ENCODE measurements at regions not wholly inside any gene's neighbourhood (a gene's known extent, or its start where the extent isn't known, plus 50 kb on each side); places are given as distances from the start of the nearest gene placed in this dataset.

DNA sequence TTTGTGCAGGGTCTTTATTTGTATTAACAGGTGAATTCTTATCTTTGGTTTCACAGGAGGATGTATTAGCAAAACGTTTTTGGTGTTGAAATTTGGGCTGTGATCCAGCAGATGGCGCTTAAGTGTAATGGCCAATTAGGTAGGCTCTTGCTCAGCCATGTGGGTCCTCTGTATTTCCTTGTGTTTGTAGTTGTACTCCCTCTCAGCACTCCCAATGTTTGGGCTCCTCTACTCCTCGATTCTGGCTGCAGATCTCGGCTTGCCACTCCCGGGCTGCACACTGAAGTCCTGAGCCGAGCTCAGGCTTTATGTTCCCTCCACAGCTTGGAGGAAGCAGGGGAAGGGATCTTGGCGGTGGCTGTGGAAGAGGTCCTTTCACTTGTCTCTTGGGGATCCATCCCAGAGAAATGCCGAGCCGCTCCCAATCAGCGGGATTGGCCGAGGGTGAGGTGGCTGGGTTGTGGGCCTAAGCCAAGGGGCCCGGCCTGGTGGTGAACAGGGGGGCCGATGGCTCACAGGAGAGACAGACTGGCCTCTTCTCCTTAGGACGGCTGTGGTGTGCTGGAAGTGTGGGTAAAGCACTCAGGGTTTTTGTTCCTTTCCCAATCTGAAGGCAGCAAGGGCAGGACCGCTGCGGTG is 133.7 kb downstream of the AEBP2 start:
- H3K27ac Mint-ChIP-seq (ENCODE audit: unreplicated experiment) = peak overlapping the region; percentile 68

GRCh38 chr12:19573866-19574265 is 134.6 kb downstream of the AEBP2 start:
- TF ChIP-seq, protein P1, sequence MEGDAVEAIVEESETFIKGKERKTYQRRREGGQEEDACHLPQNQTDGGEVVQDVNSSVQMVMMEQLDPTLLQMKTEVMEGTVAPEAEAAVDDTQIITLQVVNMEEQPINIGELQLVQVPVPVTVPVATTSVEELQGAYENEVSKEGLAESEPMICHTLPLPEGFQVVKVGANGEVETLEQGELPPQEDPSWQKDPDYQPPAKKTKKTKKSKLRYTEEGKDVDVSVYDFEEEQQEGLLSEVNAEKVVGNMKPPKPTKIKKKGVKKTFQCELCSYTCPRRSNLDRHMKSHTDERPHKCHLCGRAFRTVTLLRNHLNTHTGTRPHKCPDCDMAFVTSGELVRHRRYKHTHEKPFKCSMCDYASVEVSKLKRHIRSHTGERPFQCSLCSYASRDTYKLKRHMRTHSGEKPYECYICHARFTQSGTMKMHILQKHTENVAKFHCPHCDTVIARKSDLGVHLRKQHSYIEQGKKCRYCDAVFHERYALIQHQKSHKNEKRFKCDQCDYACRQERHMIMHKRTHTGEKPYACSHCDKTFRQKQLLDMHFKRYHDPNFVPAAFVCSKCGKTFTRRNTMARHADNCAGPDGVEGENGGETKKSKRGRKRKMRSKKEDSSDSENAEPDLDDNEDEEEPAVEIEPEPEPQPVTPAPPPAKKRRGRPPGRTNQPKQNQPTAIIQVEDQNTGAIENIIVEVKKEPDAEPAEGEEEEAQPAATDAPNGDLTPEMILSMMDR (IDR thresholded peaks at IDR 0.05) = no peak
- Mint-ChIP-seq H3K4me1 (ENCODE audit: low read depth) (peaks cover 49% of the 10 kb centered on the region), H3K9me3 (ENCODE audit: low read depth) (peaks cover 4% of the 10 kb centered on the region), H3K36me3 (ENCODE audit: low read depth) (peaks cover 7% of the 10 kb centered on the region), H3K4me3 (ENCODE audit: unreplicated experiment) (no peak overlapping the region), H3K27ac (ENCODE audit: unreplicated experiment) (no peak overlapping the region), H3K27me3 (ENCODE audit: low read depth) (no peaks in the 10 kb centered on the region)
- DNase-seq (ENCODE audit: low spot score) = no peak

More for the DNA sequence above, 133.7 kb downstream of the AEBP2 start:
- Mint-ChIP-seq H3K4me1 (ENCODE audit: low read depth) (peaks cover 49% of the 10 kb centered on the region), H3K4me3 (ENCODE audit: unreplicated experiment) (no peak overlapping the region), H3K9me3 (ENCODE audit: low read depth) (peaks cover 7% of the 10 kb centered on the region), H3K36me3 (ENCODE audit: low read depth) (peaks cover 7% of the 10 kb centered on the region), H3K27me3 (ENCODE audit: low read depth) (no peaks in the 10 kb centered on the region)
- no peak for DNase-seq (ENCODE audit: low spot score)
- TF ChIP-seq, protein P1 (IDR thresholded peaks at IDR 0.05) = peak; percentile 80

DNA sequence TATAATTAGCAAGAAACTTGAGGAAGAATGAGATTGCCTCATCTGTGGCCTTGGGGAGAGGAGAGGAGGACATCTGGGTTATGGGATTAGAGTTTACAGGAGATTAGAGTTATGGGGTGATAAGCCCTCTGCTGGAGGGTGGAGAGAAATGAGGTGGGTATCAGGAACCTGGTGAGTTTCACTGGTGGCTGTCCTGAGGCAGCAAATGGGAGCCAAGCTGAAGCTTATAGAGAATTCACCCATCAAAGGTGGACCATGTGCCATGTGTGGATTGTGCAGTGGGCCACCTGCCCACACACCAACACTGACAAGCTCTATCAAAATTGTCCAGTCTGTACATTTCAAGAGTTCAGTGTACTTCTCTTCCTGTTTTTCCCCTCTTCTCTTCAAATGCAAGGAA is 135.3 kb downstream of the AEBP2 start:
- H3K4me1 Mint-ChIP-seq (ENCODE audit: low read depth) = peaks cover 53% of the 10 kb centered on the region
- TF ChIP-seq, protein P1 (IDR thresholded peaks at IDR 0.05) = no peak
- peaks cover 7% of the 10 kb centered on the region for H3K36me3 Mint-ChIP-seq (ENCODE audit: low read depth)
- no peaks in the 10 kb centered on the region for H3K9me3 Mint-ChIP-seq (ENCODE audit: low read depth)
- no peaks in the 10 kb centered on the region for H3K27me3 Mint-ChIP-seq (ENCODE audit: low read depth)
- H3K4me3 Mint-ChIP-seq (ENCODE audit: unreplicated experiment) = no peak overlapping the region
- H3K27ac Mint-ChIP-seq (ENCODE audit: unreplicated experiment) = peak overlapping the region; percentile 73
- DNase-seq (ENCODE audit: low spot score) = no peak

DNA sequence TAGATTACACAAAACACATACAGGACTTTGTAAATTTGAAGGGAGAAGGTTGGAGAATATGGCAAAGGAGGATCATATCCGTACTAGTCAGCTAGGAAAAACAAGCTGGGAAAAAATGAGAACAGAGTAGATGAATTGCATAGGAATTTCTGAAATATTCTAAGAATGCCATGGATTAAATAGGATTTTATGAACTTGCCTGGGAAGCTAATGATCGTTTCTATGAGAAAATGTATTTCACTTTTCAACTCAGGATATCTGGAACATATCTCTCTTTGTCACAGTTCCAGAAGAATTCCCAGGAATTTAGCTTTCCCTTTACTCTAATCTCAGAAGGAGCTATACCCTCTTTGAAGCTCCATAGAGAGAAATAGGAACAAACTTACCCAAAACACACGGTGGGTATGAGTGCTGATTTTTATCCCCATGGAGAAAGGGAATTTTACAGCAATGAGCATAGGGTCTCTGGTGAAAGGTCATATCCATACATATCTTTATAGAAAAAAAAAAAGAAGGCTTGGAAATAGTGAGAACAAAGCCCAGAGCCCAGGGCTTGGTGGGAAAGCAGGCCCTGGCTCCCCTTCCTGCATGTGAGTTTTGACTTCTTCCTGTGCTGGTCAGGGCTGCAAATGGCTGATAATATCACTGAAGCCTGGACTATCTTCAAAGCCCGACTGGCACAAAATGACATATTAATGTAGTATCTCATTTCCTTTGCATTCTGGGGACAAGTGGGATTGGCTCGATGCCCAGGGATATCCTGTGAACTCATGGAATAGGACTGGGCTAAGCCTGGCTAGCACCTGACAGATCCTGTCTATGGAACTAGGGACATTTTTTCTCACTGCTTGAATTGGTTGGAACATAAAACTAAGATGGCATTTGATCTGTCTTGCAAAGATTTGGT is 136.3 kb downstream of the AEBP2 start:
- Mint-ChIP-seq H3K36me3 (ENCODE audit: low read depth) (peaks cover 5% of the 10 kb centered on the region), H3K4me3 (ENCODE audit: unreplicated experiment) (no peak overlapping the region), H3K27me3 (ENCODE audit: low read depth) (no peaks in the 10 kb centered on the region), H3K27ac (ENCODE audit: unreplicated experiment) (peak overlapping the region; percentile 73), H3K9me3 (ENCODE audit: low read depth) (no peaks in the 10 kb centered on the region), H3K4me1 (ENCODE audit: low read depth) (peaks cover 54% of the 10 kb centered on the region)
- TF ChIP-seq, protein P1 (IDR thresholded peaks at IDR 0.05) = no peak
- DNase-seq (ENCODE audit: low spot score) = no peak

- Mint-ChIP-seq H3K36me3 (ENCODE audit: low read depth) (peaks cover 3% of the 10 kb centered on the region), H3K4me3 (ENCODE audit: unreplicated experiment) (no peak overlapping the region), H3K4me1 (ENCODE audit: low read depth) (peaks cover 54% of the 10 kb centered on the region), H3K27ac (ENCODE audit: unreplicated experiment) (peak overlapping the region; percentile 80), H3K9me3 (ENCODE audit: low read depth) (no peaks in the 10 kb centered on the region), H3K27me3 (ENCODE audit: low read depth) (no peaks in the 10 kb centered on the region)
- DNase-seq (ENCODE audit: low spot score) = no peak
- TF ChIP-seq, protein P1 (IDR thresholded peaks at IDR 0.05) = no peak
Observed at GRCh38 chr12:19576506-19577280, 137.4 kb downstream of the AEBP2 start.

All from chondrocyte (in vitro differentiated cells).